NCI-H1930 (cell line): ENCODE measurements at regions not wholly inside any gene's neighbourhood (a gene's known extent, or its start where the extent isn't known, plus 50 kb on each side); places are given as distances from the start of the nearest gene placed in this dataset.
"Not testable (repeated sequence)": the region's sequence is repeated elsewhere in the genome, so short reads cannot be mapped to it uniquely, and the experiment has no call there.

ENCODE experiments used
- DNase-seq, 2 experiments: peaks; one replicate each; lab custom pipeline; 2025; lab: John Stamatoyannopoulos, UW

GRCh38 chr6:30832864-30833263 is 51.5 kb upstream of the DDR1 start:
- no peak for DNase-seq

GRCh38 chr6:30830438-30830837 is 53.9 kb upstream of the DDR1 start:
- DNase-seq: no peak

- no peak for DNase-seq
Observed at GRCh38 chr6:30829639-30830255, 54.6 kb upstream of the DDR1 start.

- DNase-seq: no peak
Observed at GRCh38 chr6:30829033-30829432, 55.3 kb upstream of the DDR1 start.

- DNase-seq: peak in 1 of 2 experiments; percentile 60
Observed at GRCh38 chr6:30828027-30828962, 56.0 kb upstream of the DDR1 start.

GRCh38 chr6:30826961-30827342 is 57.4 kb upstream of the DDR1 start:
- no peak for DNase-seq

GRCh38 chr6:30824698-30825097 is 59.6 kb upstream of the DDR1 start:
- no peak for DNase-seq

GRCh38 chr6:30823534-30823865 is 60.8 kb upstream of the DDR1 start:
- no peak for DNase-seq

GRCh38 chr6:30821862-30822784 is 62.2 kb upstream of the DDR1 start:
- DNase-seq: no peak

GRCh38 chr6:30820193-30820592 is 64.1 kb upstream of the DDR1 start:
- no peak for DNase-seq

- no peak for DNase-seq
Observed at GRCh38 chr6:30819297-30819917, 64.9 kb upstream of the DDR1 start.

- no peak for DNase-seq
Observed at GRCh38 chr6:30818391-30818841, 65.9 kb upstream of the DDR1 start.

- DNase-seq: no peak
Observed at GRCh38 chr6:30816791-30817739, 67.3 kb upstream of the DDR1 start.

GRCh38 chr6:30816296-30816695 is 68.0 kb upstream of the DDR1 start:
- not testable (repeated sequence) for DNase-seq

- not testable (repeated sequence) for DNase-seq
Observed at GRCh38 chr6:30815041-30815742, 69.1 kb upstream of the DDR1 start.

GRCh38 chr6:30814146-30815040 is 69.9 kb upstream of the DDR1 start:
- DNase-seq: no peak

GRCh38 chr6:30813631-30814145 is 69.3 kb upstream of the IER3 start:
- DNase-seq: no peak

GRCh38 chr6:30810813-30811339 is 66.5 kb upstream of the IER3 start:
- no peak for DNase-seq

- not testable (repeated sequence) for DNase-seq
Observed at GRCh38 chr6:30807566-30807965, 63.2 kb upstream of the IER3 start.
